ENCODE measurements at regions not wholly inside any gene's neighbourhood (a gene's known extent, or its start where the extent isn't known, plus 50 kb on each side); places are given as distances from the start of the nearest gene placed in this dataset.

DNA sequence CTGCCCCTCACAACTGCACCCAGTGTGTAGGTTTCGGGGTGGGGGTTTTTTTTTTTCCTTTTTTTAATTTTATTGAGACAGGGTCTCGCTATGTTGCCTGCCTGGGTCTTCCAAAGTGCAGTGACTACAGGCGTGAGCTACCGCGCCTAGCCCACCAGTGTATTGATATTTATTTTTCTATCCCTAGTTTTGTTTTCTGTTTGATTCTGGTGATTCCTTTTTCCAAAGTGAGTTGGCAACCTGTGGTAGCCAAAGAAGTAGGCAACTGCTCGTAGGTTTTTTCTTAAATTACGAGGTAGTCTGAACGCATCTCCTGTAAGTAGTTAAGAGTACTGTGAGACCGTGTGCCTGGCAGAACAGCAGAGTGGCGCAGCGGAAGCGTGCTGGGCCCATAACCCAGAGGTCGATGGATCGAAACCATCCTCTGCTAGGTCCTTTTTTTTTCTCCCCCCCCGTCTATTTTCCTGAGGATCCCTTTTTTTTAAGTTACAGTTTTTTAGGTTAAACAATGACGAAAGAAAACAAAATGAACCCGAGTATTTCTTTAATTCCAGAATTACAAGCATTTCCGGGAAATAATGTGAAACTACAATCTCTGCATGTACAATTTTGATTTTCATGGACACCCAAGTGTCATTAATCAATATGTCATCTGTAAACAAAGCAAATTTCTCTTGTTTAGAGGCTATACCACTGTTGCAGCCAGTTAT lies 78.7 kb upstream of the BTN3A2 start:
- no peaks in the 10 kb centered on the region for H3K27me3 ChIP-seq (ENCODE audit: insufficient read depth, low read length, poor library complexity)
- peaks cover 14% of the 10 kb centered on the region for H3K9me3 ChIP-seq (ENCODE audit: insufficient read depth, low read length, severe bottlenecking)
- H3K27ac ChIP-seq (ENCODE audit: low read length): peak overlapping the region; percentile 100
- peaks cover 8% of the 10 kb centered on the region; the same call in 1 of the 2 replicates for H3K36me3 ChIP-seq (ENCODE audit: insufficient read depth, low read length)
- peaks cover 8% of the 10 kb centered on the region for H3K79me2 ChIP-seq (ENCODE audit: insufficient read depth, low read length)
- peak overlapping the region; percentile 54 to 74 for H3K4me3 ChIP-seq (ENCODE audit: low read depth in 1 of 2, low read length in 2 of 2)
- H3K4me1 ChIP-seq (ENCODE audit: insufficient read depth, low read length): peaks cover 43% of the 10 kb centered on the region
- ATAC-seq (ENCODE audit: insufficient read depth, low read depth) (peak; percentile 12; the same call in 1 of the 3 replicates), DNase-seq (peak; percentile 75)
- TF ChIP-seq, protein P1, sequence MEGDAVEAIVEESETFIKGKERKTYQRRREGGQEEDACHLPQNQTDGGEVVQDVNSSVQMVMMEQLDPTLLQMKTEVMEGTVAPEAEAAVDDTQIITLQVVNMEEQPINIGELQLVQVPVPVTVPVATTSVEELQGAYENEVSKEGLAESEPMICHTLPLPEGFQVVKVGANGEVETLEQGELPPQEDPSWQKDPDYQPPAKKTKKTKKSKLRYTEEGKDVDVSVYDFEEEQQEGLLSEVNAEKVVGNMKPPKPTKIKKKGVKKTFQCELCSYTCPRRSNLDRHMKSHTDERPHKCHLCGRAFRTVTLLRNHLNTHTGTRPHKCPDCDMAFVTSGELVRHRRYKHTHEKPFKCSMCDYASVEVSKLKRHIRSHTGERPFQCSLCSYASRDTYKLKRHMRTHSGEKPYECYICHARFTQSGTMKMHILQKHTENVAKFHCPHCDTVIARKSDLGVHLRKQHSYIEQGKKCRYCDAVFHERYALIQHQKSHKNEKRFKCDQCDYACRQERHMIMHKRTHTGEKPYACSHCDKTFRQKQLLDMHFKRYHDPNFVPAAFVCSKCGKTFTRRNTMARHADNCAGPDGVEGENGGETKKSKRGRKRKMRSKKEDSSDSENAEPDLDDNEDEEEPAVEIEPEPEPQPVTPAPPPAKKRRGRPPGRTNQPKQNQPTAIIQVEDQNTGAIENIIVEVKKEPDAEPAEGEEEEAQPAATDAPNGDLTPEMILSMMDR (IDR thresholded peaks at IDR 0.05; ENCODE audit: borderline replicate concordance, extremely low read depth, low read length, poor library complexity, severe bottlenecking): no peak
- no peak for TF ChIP-seq EZH2 (IDR thresholded peaks at IDR 0.05; ENCODE audit: borderline replicate concordance, low read depth, low read length, severe bottlenecking)
- peak overlapping the region; percentile 63 for H3K4me2 ChIP-seq (ENCODE audit: insufficient read depth, low read length)
- peak overlapping the region; percentile 85 for H3K9ac ChIP-seq (ENCODE audit: low read depth, low read length)
- H2AFZ ChIP-seq (ENCODE audit: low read depth, low read length): peak overlapping the region; percentile 62; the same call in 1 of the 2 replicates
- no peaks in the 10 kb centered on the region for H4K20me1 ChIP-seq (ENCODE audit: insufficient read depth, low read length)

DNA sequence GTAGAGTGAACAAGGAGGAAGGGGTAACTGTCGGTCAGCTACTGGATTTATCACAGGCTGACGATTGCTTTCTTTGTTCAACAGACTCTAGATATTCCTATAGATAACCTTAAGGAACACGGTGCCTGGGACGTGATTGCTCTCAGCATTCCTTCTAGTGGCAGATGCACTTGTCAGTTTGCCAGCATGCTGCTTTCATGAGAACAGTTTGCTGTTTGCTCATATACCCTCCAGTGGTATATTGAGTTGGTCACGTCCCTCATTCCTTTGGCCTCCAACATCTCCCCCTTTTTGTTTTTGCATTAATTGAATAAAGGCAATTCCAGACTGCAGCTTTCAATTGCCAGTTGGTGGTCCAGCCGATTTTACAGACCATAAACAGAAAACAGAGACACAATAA lies 76.8 kb upstream of the BTN3A2 start:
- Histone ChIP-seq H3K9me3 (ENCODE audit: insufficient read depth, low read length, severe bottlenecking) (peaks cover 14% of the 10 kb centered on the region), H3K9ac (ENCODE audit: low read depth, low read length) (no peak overlapping the region), H3K79me2 (ENCODE audit: insufficient read depth, low read length) (peaks cover 8% of the 10 kb centered on the region), H3K36me3 (ENCODE audit: insufficient read depth, low read length) (peaks cover 8% of the 10 kb centered on the region; the same call in 1 of the 2 replicates), H4K20me1 (ENCODE audit: insufficient read depth, low read length) (no peaks in the 10 kb centered on the region), H3K27me3 (ENCODE audit: insufficient read depth, low read length, poor library complexity) (no peaks in the 10 kb centered on the region), H3K4me3 (ENCODE audit: low read depth in 1 of 2, low read length in 2 of 2) (no peak overlapping the region), H2AFZ (ENCODE audit: low read depth, low read length) (no peak overlapping the region), H3K4me1 (ENCODE audit: insufficient read depth, low read length) (peaks cover 28% of the 10 kb centered on the region), H3K27ac (ENCODE audit: low read length) (no peak overlapping the region), H3K4me2 (ENCODE audit: insufficient read depth, low read length) (no peak overlapping the region)
- no peak for DNase-seq
- TF ChIP-seq EZH2 (IDR thresholded peaks at IDR 0.05; ENCODE audit: borderline replicate concordance, low read depth, low read length, severe bottlenecking): no peak
- TF ChIP-seq, protein P1 (IDR thresholded peaks at IDR 0.05; ENCODE audit: borderline replicate concordance, extremely low read depth, low read length, poor library complexity, severe bottlenecking): no peak
- no peak for ATAC-seq (ENCODE audit: insufficient read depth, low read depth)

DNA sequence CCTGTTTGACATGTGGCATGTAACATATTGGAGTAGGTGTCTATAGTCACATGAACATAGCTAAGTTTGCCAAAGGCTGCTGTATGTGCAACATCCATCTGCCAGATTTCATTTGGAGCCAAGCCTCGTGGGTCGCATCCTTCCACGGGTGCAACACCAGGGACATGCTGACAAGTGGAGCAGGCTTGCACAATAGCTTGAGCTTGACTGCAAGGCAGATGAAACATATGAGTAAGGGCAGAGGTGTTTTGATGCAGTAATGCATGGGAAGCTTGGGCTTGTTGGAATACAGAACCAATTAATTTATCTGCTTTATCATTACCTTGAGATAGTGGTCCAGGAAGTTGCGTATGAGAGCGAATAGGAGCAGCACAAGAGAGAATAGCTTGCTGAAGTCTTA lies 74.1 kb upstream of the BTN3A2 start:
- Histone ChIP-seq H3K27ac (ENCODE audit: low read length) (no peak overlapping the region), H4K20me1 (ENCODE audit: insufficient read depth, low read length) (no peaks in the 10 kb centered on the region), H3K9me3 (ENCODE audit: insufficient read depth, low read length, severe bottlenecking) (peaks cover 14% of the 10 kb centered on the region), H3K9ac (ENCODE audit: low read depth, low read length) (no peak overlapping the region), H3K79me2 (ENCODE audit: insufficient read depth, low read length) (no peaks in the 10 kb centered on the region), H3K27me3 (ENCODE audit: insufficient read depth, low read length, poor library complexity) (no peaks in the 10 kb centered on the region), H3K4me1 (ENCODE audit: insufficient read depth, low read length) (peaks cover 21% of the 10 kb centered on the region), H3K4me3 (ENCODE audit: low read depth in 1 of 2, low read length in 2 of 2) (no peak overlapping the region), H2AFZ (ENCODE audit: low read depth, low read length) (no peak overlapping the region), H3K36me3 (ENCODE audit: insufficient read depth, low read length) (peaks cover 8% of the 10 kb centered on the region; the same call in 1 of the 2 replicates), H3K4me2 (ENCODE audit: insufficient read depth, low read length) (no peak overlapping the region)
- ATAC-seq (ENCODE audit: insufficient read depth, low read depth) (no peak), DNase-seq (no peak)
- no peak for TF ChIP-seq EZH2 (IDR thresholded peaks at IDR 0.05; ENCODE audit: borderline replicate concordance, low read depth, low read length, severe bottlenecking)
- TF ChIP-seq, protein P1 (IDR thresholded peaks at IDR 0.05; ENCODE audit: borderline replicate concordance, extremely low read depth, low read length, poor library complexity, severe bottlenecking): no peak
